Endometrium (tissue), 2 donors: ENCODE measurements at regions not wholly inside any gene's neighbourhood (a gene's known extent, or its start where the extent isn't known, plus 50 kb on each side); places are given as distances from the start of the nearest gene placed in this dataset.

Experiments used
- FAIRE-seq: peaks from 2 replicates; lab custom pipeline; 2012; peaks lifted over from hg19 to GRCh38; lab: Jason Lieb, UNC
- donor health status: control.
- donor health status: control.

- no peak for FAIRE-seq
Measured at GRCh38 chr10:110355141-110355831, 50.6 kb upstream of the SMNDC1 start.

- FAIRE-seq = no peak
Measured at GRCh38 chr10:110355922-110356627, 51.4 kb upstream of the SMNDC1 start.

GRCh38 chr10:110356628-110357245 is 52.0 kb upstream of the SMNDC1 start:
- no peak for FAIRE-seq

GRCh38 chr10:110357252-110357780 is 52.6 kb upstream of the SMNDC1 start:
- FAIRE-seq = no peak

GRCh38 chr10:110357871-110358270 is 53.2 kb upstream of the SMNDC1 start:
- FAIRE-seq = no peak

GRCh38 chr10:110358278-110358677 is 53.6 kb upstream of the SMNDC1 start:
- no peak for FAIRE-seq

GRCh38 chr10:110358869-110359629 is 54.3 kb upstream of the SMNDC1 start:
- FAIRE-seq = no peak

GRCh38 chr10:110360857-110361474 is 56.2 kb upstream of the SMNDC1 start:
- FAIRE-seq = no peak

- no peak for FAIRE-seq
Measured at GRCh38 chr10:110361800-110362456, 57.2 kb upstream of the SMNDC1 start.

- no peak for FAIRE-seq
Measured at GRCh38 chr10:110363572-110364411, 59.1 kb upstream of the SMNDC1 start.

- FAIRE-seq = no peak
Measured at GRCh38 chr10:110364531-110364937, 59.8 kb upstream of the SMNDC1 start.

GRCh38 chr10:110365356-110366143 is 60.8 kb upstream of the SMNDC1 start:
- no peak for FAIRE-seq

- FAIRE-seq = no peak
Measured at GRCh38 chr10:110366635-110367034, 61.9 kb upstream of the SMNDC1 start.

GRCh38 chr10:110368002-110368401 is 63.3 kb upstream of the SMNDC1 start:
- FAIRE-seq = no peak

GRCh38 chr10:110368556-110368955 is 63.8 kb upstream of the SMNDC1 start:
- FAIRE-seq = no peak

- no peak for FAIRE-seq
Measured at GRCh38 chr10:110370006-110370405, 65.3 kb upstream of the SMNDC1 start.

- FAIRE-seq = no peak
Measured at GRCh38 chr10:110372656-110373055, 67.9 kb upstream of the SMNDC1 start.

- no peak for FAIRE-seq
Measured at GRCh38 chr10:110373059-110373458, 68.3 kb upstream of the SMNDC1 start.

- FAIRE-seq = no peak
Measured at GRCh38 chr10:110373857-110374654, 69.3 kb upstream of the SMNDC1 start.
